ENCODE measurements at regions not wholly inside any gene's neighbourhood (a gene's known extent, or its start where the extent isn't known, plus 50 kb on each side); places are given as distances from the start of the nearest gene placed in this dataset.
"Not testable (repeated sequence)": the region's sequence is repeated elsewhere in the genome, so short reads cannot be mapped to it uniquely, and the experiment has no call there.

DNA sequence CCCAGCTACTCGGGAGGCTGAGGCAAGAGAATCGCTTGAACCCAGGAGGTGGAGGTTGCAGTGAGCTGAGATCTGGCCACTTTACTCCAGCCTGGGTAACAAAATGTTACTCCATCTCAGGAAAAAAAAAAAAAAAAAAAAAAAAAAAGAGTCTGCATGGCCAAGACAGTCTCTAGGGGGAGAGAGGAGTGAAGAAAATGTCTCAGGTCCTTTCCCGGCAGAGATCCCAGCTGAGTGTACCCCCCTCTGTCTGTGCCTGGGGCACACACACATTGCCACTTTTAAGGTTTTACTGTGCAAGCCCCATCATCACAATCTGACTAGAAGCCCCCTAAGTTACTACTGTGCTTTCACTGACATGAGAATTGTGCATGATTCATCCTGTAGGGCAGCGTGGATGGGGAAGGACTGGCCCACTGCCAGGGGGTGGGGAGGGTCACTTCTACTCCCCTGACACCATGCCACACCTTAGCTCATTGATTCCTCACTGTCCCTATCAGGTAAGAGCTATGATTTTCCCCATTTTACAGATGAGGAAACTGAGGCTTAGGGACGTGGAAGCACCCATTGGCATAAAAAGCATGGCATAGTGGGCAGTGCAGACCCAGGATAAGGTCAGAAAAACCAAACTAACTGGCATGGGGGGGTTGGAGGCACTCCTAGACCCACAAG lies 102.3 kb upstream of the LARP1 start:
- no peak for DNase-seq

DNA sequence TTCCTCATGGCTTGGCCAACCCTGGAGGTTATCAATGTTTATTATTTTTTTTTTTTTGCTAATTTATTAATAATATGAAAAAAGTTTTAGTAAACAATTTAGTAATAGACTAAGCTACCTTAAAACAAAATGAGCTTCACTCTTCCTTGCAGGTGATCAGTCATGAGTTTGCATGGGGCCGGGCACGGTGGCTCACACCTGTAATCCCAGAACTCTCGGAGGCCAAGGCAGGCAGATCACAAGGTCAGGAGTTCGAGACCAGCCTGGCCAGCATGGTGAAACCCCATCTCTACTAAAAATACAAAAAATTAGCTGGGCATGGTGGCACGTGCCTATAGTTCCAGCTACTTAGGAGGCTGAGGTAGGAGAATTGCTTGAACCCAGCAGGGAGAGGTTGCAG lies 103.4 kb upstream of the LARP1 start:
- DNase-seq, result not testable (repeated sequence)

DNA sequence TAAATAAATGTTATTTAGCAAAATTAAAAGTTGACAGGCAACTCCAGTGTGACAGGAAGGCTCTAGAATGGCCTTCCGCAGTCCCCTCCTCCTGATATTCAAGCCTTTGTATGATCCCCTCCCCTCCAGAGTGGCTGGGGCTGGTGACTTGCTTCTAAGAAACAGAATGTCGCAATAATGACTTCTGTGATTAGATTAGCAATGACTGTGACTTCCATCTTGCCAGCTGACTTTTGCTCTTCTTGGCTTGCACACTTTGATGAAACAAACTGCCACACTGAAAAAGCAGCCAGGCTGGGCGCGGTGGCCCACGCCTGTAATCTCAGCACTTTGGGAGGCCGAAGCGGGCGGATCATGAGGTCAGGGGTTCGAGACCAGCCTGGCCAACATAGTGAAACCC lies 106.5 kb upstream of the LARP1 start:
- DNase-seq, result no peak

DNA sequence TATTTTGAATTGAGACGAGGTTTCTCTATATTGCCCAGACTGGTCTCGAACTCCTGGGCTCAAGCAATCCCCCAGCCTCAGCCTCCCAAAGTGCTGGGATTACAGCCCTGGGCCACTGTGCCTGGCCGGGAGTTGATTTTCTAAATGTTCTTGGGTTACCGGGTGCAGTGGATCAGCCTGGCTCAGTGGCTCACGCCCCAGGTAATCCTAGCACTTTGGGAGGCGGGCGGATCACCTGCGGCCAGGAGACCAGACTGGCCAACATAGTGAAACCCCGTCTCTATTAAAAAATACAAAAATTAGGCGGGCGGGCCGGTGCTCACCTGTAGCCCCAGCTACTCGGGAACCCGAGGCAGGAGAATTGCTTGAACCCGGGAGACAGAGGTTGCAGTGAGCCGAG lies 106.9 kb upstream of the LARP1 start:
- DNase-seq, result no peak

- DNase-seq, result no peak
These were observed 107.4 kb upstream of the LARP1 start for GRCh38 chr5:154647761-154648145.

GRCh38 chr5:154647114-154647760 lies 107.9 kb upstream of the LARP1 start:
- DNase-seq, result no peak

GRCh38 chr5:154646745-154647113 lies 108.4 kb upstream of the LARP1 start:
- DNase-seq, result no peak

- no peak for DNase-seq
These were observed 110.3 kb upstream of the LARP1 start for GRCh38 chr5:154644745-154645411.

GRCh38 chr5:154642499-154643245 lies 112.5 kb upstream of the LARP1 start:
- DNase-seq, result no peak

GRCh38 chr5:154640213-154640831 lies 114.9 kb upstream of the LARP1 start:
- peak; percentile 26 for DNase-seq

DNA sequence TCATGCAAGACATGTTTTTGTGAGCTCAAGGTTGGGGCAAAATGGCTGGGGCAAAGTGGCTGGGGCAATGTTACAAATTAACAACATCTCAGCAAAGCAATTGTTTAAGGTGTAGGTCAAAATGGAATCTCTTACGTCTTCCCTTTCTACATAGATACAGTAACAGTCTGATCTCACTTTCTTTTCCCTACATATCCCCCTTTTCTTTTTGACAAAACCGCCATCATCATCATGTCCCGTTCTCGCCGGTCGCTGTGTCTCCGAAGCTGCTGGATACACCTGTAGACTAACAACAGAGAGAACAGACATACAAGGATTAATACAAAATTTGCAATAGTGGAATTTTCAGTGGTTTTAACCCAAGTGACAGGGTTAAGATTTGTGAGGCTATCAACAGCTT lies 118.4 kb upstream of the LARP1 start:
- DNase-seq, result not testable (repeated sequence)

- not testable (repeated sequence) for DNase-seq
These were observed 118.9 kb upstream of the LARP1 start for GRCh38 chr5:154636271-154636670.

DNA sequence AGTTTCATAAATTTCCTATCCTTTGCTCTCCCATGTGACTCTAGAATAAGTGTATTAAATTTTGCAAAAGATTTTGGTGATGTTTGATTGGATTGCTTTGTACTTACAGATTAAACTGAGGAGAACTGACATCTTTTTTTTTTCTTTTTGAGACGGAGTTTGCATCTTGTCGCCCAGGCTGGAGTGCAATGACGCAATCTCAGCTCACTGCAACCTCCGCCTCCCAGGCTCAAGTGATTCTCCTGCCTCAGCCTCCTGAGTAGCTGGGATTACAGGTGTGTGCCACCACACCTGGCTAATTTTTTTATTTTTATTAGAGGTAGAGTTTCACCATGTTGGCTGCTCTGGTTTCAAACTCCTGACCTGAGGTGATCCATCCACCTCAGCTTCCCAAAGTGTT lies 121.4 kb upstream of the LARP1 start:
- not testable (repeated sequence) for DNase-seq

- DNase-seq, result no peak
These were observed 124.0 kb upstream of the LARP1 start for GRCh38 chr5:154631141-154631540.

- no peak for DNase-seq
These were observed 124.8 kb upstream of the LARP1 start for GRCh38 chr5:154630410-154630809.

- no peak for DNase-seq
These were observed 126.5 kb upstream of the LARP1 start for GRCh38 chr5:154628685-154629084.

GRCh38 chr5:154627698-154628678 lies 127.2 kb upstream of the LARP1 start:
- no peak for DNase-seq

DNA sequence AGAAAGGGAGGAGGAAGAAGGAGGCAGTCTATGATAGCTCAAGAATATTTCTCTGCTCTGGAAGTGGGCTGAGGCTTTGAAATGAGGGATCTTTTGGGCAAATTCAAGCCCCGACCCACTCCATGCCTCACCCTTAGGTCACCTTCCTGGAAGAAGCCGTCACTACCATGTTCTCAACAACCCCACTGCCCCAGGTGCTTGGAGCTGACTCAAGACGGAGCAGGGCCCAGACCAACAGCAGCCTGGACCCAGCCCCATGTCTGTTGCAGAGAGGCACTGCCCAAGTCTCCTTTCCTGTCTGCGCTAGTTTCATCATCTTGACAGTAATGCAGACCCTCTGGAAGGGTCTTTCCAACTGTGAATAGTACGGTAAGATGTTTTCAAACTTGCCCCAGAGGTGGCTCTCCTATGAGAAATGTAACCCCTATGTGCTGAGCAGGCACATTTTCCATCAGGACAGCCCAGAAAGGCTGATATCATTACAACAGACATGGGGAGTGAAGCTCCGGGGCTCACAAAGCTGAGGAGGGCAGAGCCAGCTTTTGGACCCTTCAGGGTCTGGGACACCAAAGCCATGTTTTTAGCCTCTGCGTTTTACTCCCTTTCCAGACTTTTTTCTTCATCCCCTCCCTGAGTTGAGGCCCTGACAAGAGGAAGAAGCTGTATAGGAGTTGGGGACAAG lies 128.2 kb upstream of the LARP1 start:
- DNase-seq, result no peak

GRCh38 chr5:154625031-154625430 lies 130.1 kb upstream of the LARP1 start:
- DNase-seq, result no peak

- DNase-seq, result no peak
These were observed 130.8 kb upstream of the LARP1 start for GRCh38 chr5:154624341-154624740.

GRCh38 chr5:154620411-154620810 lies 134.8 kb upstream of the LARP1 start:
- DNase-seq, result no peak

Measured in NCI-H1694 (cell line).